K562 (cell line): ENCODE measurements at regions not wholly inside any gene's neighbourhood (a gene's known extent, or its start where the extent isn't known, plus 50 kb on each side); places are given as distances from the start of the nearest gene placed in this dataset.

Experiments used
- ATAC-seq: fragments of 200-7000 bp; cut with Tn5 transposase; 3 replicates; pipeline ENCODE4 v1.9.1; 2020; ENCODE audit warnings: moderate library complexity
- BruUV-seq: library from RNA; stranded (reverse); fragments of 400-500 nt; replicated peaks from 2 replicates; lab custom pipeline; 2021; lab: Mats Ljungman, UMichigan
- CTCF ChIA-PET: fragments of 300-600 bp; formaldehyde crosslinking; extraction: SDS; loops from one replicate; lab custom pipeline; 2021; ENCODE audit warnings: low intra/inter-chr PET ratio; lab: Yijun Ruan, JAX
- POLR2A ChIA-PET: fragments of 300-600, 350-650 bp; sonication (Branson Sonifier 250); formaldehyde crosslinking; extraction: SDS; loops from one replicate; lab custom pipeline; 2021; ENCODE audit warnings: antibody characterized with exemption, inconsistent platforms; lab: Yijun Ruan, JAX
- DNase-seq, 4 experiments: peaks; one replicate each; pipeline versions ENCODE4 v3.0.0 to v3.0.0-alpha.2; 2011 to 2018; ENCODE audit warnings: low spot score in 3 of 4, mixed read lengths in 3 of 4; ENCODE audit errors: extremely low read depth in 1 of 4
- FAIRE-seq: peaks from 2 replicates; lab custom pipeline; 2011; peaks lifted over from hg19 to GRCh38; lab: Jason Lieb, UNC
- H2AFZ ChIP-seq: 2 replicates; pipeline ENCODE4 v1.6.0; 2011; ENCODE audit warnings: low read depth, low read length, control low read depth, inconsistent platforms
- H3K27ac ChIP-seq: fragments of 200-600 bp; 3 replicates; pipeline ENCODE4 v1.8.0; 2011; ENCODE audit warnings: low read depth, mild to moderate bottlenecking, control low read depth, inconsistent platforms, low read length, moderate library complexity, mixed read lengths; ENCODE audit errors: extremely low read depth
- H3K27me3 ChIP-seq, 2 experiments: fragments of 300-600 bp in 1 of 2; 2 replicates in 1 of 2; 3 replicates in 1 of 2; pipeline versions ENCODE4 v1.6.0 to v1.8.0; 2011; ENCODE audit warnings: inconsistent platforms in 2 of 2, low read length in 2 of 2, mild to moderate bottlenecking in 1 of 2, mixed read lengths in 1 of 2, moderate library complexity in 1 of 2; ENCODE audit not compliant: control insufficient read depth in 2 of 2, insufficient read depth in 2 of 2
- H3K36me3 ChIP-seq: fragments of 300-600 bp; 3 replicates; pipeline ENCODE4 v1.8.0; 2011; ENCODE audit warnings: mild to moderate bottlenecking, low read length, inconsistent platforms; ENCODE audit not compliant: control insufficient read depth, insufficient read depth
- H3K4me1 ChIP-seq, 2 experiments: fragments of 200-600 bp in 1 of 2; replicated peaks in 1 of 2; 2 replicates in 1 of 2; 3 replicates in 1 of 2; pipeline versions ENCODE4 v1.5.1 to v1.8.0; 2011; ENCODE audit warnings: inconsistent platforms in 2 of 2, low read length in 2 of 2, mild to moderate bottlenecking in 1 of 2, mixed read lengths in 1 of 2, moderate library complexity in 1 of 2; ENCODE audit not compliant: control insufficient read depth in 2 of 2, insufficient read depth in 2 of 2
- H3K4me2 ChIP-seq: 2 replicates; pipeline ENCODE4 v1.6.1; 2011; ENCODE audit warnings: low read length, control low read depth, inconsistent platforms, mixed read lengths; ENCODE audit not compliant: insufficient read depth
- H3K4me3 ChIP-seq: fragments of 200-600 bp; sonication (generic), shearing (Covaris generic); 2 replicates; pipeline ENCODE4 v1.5.1; 2016; ENCODE audit warnings: control low read depth, inconsistent platforms
- H3K79me2 ChIP-seq: fragments of 200-600 bp; 3 replicates; pipeline ENCODE4 v1.8.0; 2011; ENCODE audit warnings: low read length, inconsistent platforms; ENCODE audit not compliant: control insufficient read depth, insufficient read depth
- H3K9ac ChIP-seq, 2 experiments: 2 replicates each; pipeline versions ENCODE4 v1.6.0 to v1.6.1; 2011; ENCODE audit warnings: low read depth in 2 of 2, low read length in 2 of 2, control low read depth in 1 of 2, inconsistent platforms in 1 of 2, mild to moderate bottlenecking in 1 of 2, mixed read lengths in 1 of 2; ENCODE audit not compliant: insufficient read depth in 1 of 2
- H3K9me1 ChIP-seq: one replicate; pipeline ENCODE4 v1.6.0; 2011; ENCODE audit warnings: inconsistent platforms, mild to moderate bottlenecking, low read length, moderate library complexity; ENCODE audit not compliant: control insufficient read depth, insufficient read depth
- H3K9me3 ChIP-seq: replicated peaks from 2 replicates; pipeline ENCODE4 v1.5.1; 2011; ENCODE audit warnings: low read depth, low read length, inconsistent platforms; ENCODE audit not compliant: control insufficient read depth, insufficient read depth
- H4K20me1 ChIP-seq: replicated peaks from 2 replicates; pipeline ENCODE4 v1.6.1; 2011; ENCODE audit warnings: low read length, inconsistent platforms, mixed read lengths; ENCODE audit not compliant: control insufficient read depth, insufficient read depth
- CBFB ChIP-seq: sonication (generic); formaldehyde crosslinking; IDR thresholded peaks from 2 replicates; pipeline ENCODE4 v1.4.0; 2020; ENCODE audit warnings: mild to moderate bottlenecking, missing genetic modification reagents
- CC2D1A ChIP-seq: fragments of 450-650 bp; IDR thresholded peaks from 2 replicates; pipeline ENCODE4 v1.6.1; 2017; ENCODE audit warnings: mild to moderate bottlenecking
- DDX20 ChIP-seq: fragments of 450-650 bp; IDR thresholded peaks from 2 replicates; pipeline ENCODE4 v1.6.1; 2016; ENCODE audit warnings: missing genetic modification characterization, low read depth, mild to moderate bottlenecking, missing compliant biosample characterization, moderate library complexity
- E2F3 ChIP-seq: fragments of 250-450 bp; sonication (Bioruptor Pico); IDR thresholded peaks from 2 replicates; pipeline ENCODE4 v1.4.0; 2020; ENCODE audit warnings: mild to moderate bottlenecking
- EGR1 ChIP-seq: fragments of 450-650 bp; conservative IDR thresholded peaks from 2 replicates; pipeline ENCODE4 v1.6.1; 2017; ENCODE audit warnings: mild to moderate bottlenecking
- EP300 ChIP-seq: IDR thresholded peaks from 2 replicates; pipeline ENCODE4 v1.6.1; 2012; ENCODE audit warnings: low read length, improper control_type of control experiment
- KAT7 ChIP-seq: sonication (generic); formaldehyde crosslinking; IDR thresholded peaks from 2 replicates; pipeline ENCODE4 v1.8.0; 2022; ENCODE audit warnings: missing genetic modification reagents, mild to moderate bottlenecking, borderline replicate concordance
- MAFF ChIP-seq: IDR thresholded peaks from 2 replicates; pipeline ENCODE4 v1.6.1; 2012; ENCODE audit warnings: low read length, improper control_type of control experiment
- NCOA4 ChIP-seq: fragments of 450-650 bp; IDR thresholded peaks from 2 replicates; pipeline ENCODE4 v1.6.1; 2018; ENCODE audit warnings: mild to moderate bottlenecking; ENCODE audit not compliant: partially characterized antibody
- NFE2 ChIP-seq: IDR thresholded peaks from 2 replicates; pipeline ENCODE4 v1.6.1; 2014; ENCODE audit warnings: antibody characterized with exemption, low read depth
- NR2F6 ChIP-seq: fragments of 450-650 bp; formaldehyde crosslinking; IDR thresholded peaks from 2 replicates; pipeline ENCODE4 v1.4.0; 2020; ENCODE audit warnings: mild to moderate bottlenecking
- SREBF2 ChIP-seq: sonication (generic); formaldehyde crosslinking; IDR thresholded peaks from 2 replicates; pipeline ENCODE4 v1.4.0; 2020; ENCODE audit warnings: mild to moderate bottlenecking, missing genetic modification reagents
- ZNF121 ChIP-seq: sonication (generic); formaldehyde crosslinking; conservative IDR thresholded peaks from 2 replicates; pipeline ENCODE4 v1.8.0; 2022; ENCODE audit warnings: missing genetic modification reagents
- ZNF23 ChIP-seq: fragments of 250-450 bp; sonication (Bioruptor Pico); IDR thresholded peaks from 2 replicates; pipeline ENCODE4 v1.4.0; 2020; ENCODE audit warnings: mild to moderate bottlenecking
- ZNF644 ChIP-seq: fragments of 200-800 bp; sonication (Bioruptor generic); IDR thresholded peaks from 2 replicates; pipeline ENCODE4 v1.6.1; 2016; ENCODE audit warnings: low read depth, missing genetic modification characterization, missing compliant biosample characterization
- ZNF717 ChIP-seq: fragments of 250-450 bp; sonication (Bioruptor Pico); IDR thresholded peaks from 2 replicates; pipeline ENCODE4 v1.5.0; 2021
- WGBS: fragments of 100-300 bp; shearing (Covaris generic); methylation state at CpG from one replicate; pipeline ENCODE4 v1.1.6; 2016; ENCODE audit warnings: low coverage, mixed read lengths; ENCODE audit not compliant: insufficient coverage; ENCODE audit errors: missing lambda C conversion rate; 5-methylcytosine and 5-hydroxymethylcytosine counted together
- in situ Hi-C: fragments of 300-500 bp; cut with MboI; formaldehyde crosslinking; loops from 4 replicates; pipeline ENCODE4 v1.15.0; 2018; ENCODE audit warnings: inconsistent platforms, mixed read lengths
- intact Hi-C: fragments of 100-400 bp; cut with micrococcal nuclease; formaldehyde crosslinking; loops from 2 replicates; pipeline ENCODE4 v1.14.2; 2022

- POLR2A ChIA-PET, result no interaction called here
- no peaks in the 10 kb centered on the region for H3K27me3 ChIP-seq
Measured at GRCh38 chr13:104357174-104357573, 1291.0 kb upstream of the SLC10A2 start.

GRCh38 chr13:104355041-104355670 lies 1288.9 kb upstream of the SLC10A2 start:
- H3K9ac ChIP-seq, result no peak overlapping the region
- H3K4me2 ChIP-seq, result no peak overlapping the region
- H3K9me3 ChIP-seq, result no peaks in the 10 kb centered on the region
- no peak overlapping the region for H3K27ac ChIP-seq
- DNase-seq (no peak), FAIRE-seq (no peak), ATAC-seq (no peak)
- TF ChIP-seq E2F3 (CRISPR knock-in tag) (no peak), NFE2 (no peak), MAFF (no peak), KAT7 (CRISPR knock-in tag) (no peak), CBFB (CRISPR knock-in tag) (no peak), EGR1 (no peak), ZNF644 (tag) (no peak), SREBF2 (no peak), DDX20 (tag) (no peak), ZNF717 (no peak), ZNF23 (CRISPR knock-in tag) (no peak), NCOA4 (no peak), ZNF121 (no peak), EP300 (no peak)
- intact Hi-C loops, result no loop called here
- no peak overlapping the region for H2AFZ ChIP-seq
- no peaks in the 10 kb centered on the region for H3K9me1 ChIP-seq
- no peaks in the 10 kb centered on the region for H3K27me3 ChIP-seq
- WGBS, result 0% methylated on average over 6 of the region's 6 CpGs
- no peak overlapping the region for H3K4me3 ChIP-seq
- no peaks in the 10 kb centered on the region for H3K36me3 ChIP-seq
- ChIA-PET CTCF (no interaction called here), POLR2A (no interaction called here)
- no TSS peak for BruUV-seq
- in situ Hi-C loops, result no loop called here
- H3K4me1 ChIP-seq, result no peaks in the 10 kb centered on the region
- H3K79me2 ChIP-seq, result no peaks in the 10 kb centered on the region
- no peaks in the 10 kb centered on the region for H4K20me1 ChIP-seq

More at GRCh38 chr13:104357174-104357573, 1291.0 kb upstream of the SLC10A2 start:
- H3K9me3 ChIP-seq, result no peaks in the 10 kb centered on the region
- no peak for FAIRE-seq
- in situ Hi-C loops, result no loop called here
- TF ChIP-seq NR2F6, result no peak
- TF ChIP-seq CC2D1A, result no peak
- TF ChIP-seq, all 486 proteins: peak for 0
- WGBS, result 0% methylated on average over 2 of the region's 5 CpGs
- BruUV-seq, result no TSS peak
- Histone ChIP-seq H3K27ac (no peak overlapping the region), H2AFZ (no peak overlapping the region), H3K36me3 (no peaks in the 10 kb centered on the region), H3K4me3 (no peak overlapping the region), H4K20me1 (no peaks in the 10 kb centered on the region), H3K4me1 (no peaks in the 10 kb centered on the region), H3K4me2 (no peak overlapping the region), H3K79me2 (no peaks in the 10 kb centered on the region), H3K9me1 (no peaks in the 10 kb centered on the region), H3K9ac (no peak overlapping the region)
- DNase-seq (no peak), ATAC-seq (no peak)
- intact Hi-C loops, result no loop called here
- CTCF ChIA-PET, result no interaction called here
